ENCODE measurements at regions not wholly inside any gene's neighbourhood (a gene's known extent, or its start where the extent isn't known, plus 50 kb on each side); places are given as distances from the start of the nearest gene placed in this dataset.
"Not testable (repeated sequence)": the region's sequence is repeated elsewhere in the genome, so short reads cannot be mapped to it uniquely, and the experiment has no call there.

GRCh38 chr18:1785980-1786379, 785.3 kb downstream of the METTL4 start:
- not testable (repeated sequence) for TF ChIP-seq POLR2A, CTCF, POLR2AphosphoS5 (IDR thresholded peaks at IDR 0.05)

Data from breast epithelium (tissue), 3 donors.